IMR-90 (cell line): ENCODE measurements at regions not wholly inside any gene's neighbourhood (a gene's known extent, or its start where the extent isn't known, plus 50 kb on each side); places are given as distances from the start of the nearest gene placed in this dataset.

Source experiments
- CTCF ChIP-seq: conservative IDR thresholded peaks from 2 replicates; pipeline ENCODE4 v1.5.1; 2012; ENCODE audit warnings: mild to moderate bottlenecking, low read depth, low read length, improper control_type of control experiment
- FOS ChIP-seq: fragments of 150-350 bp; IDR thresholded peaks from 2 replicates; pipeline ENCODE4 v1.6.1; 2016; ENCODE audit warnings: low read depth, low read length
- NFE2L2 ChIP-seq: fragments of 150-350 bp; IDR thresholded peaks from 2 replicates; pipeline ENCODE4 v1.6.1; 2016; ENCODE audit warnings: low read depth, mild to moderate bottlenecking, low read length
- POLR2A ChIP-seq: IDR thresholded peaks from 2 replicates; pipeline ENCODE4 v1.6.1; 2012; ENCODE audit warnings: mild to moderate bottlenecking, low read depth, low read length
- TF ChIP-seq, protein P1 (sequence below): fragments of 150-350 bp; IDR thresholded peaks from 2 replicates; pipeline ENCODE4 v1.6.1; 2017; ENCODE audit warnings: mild to moderate bottlenecking, antibody characterized with exemption, low read length, low read depth

DNA sequence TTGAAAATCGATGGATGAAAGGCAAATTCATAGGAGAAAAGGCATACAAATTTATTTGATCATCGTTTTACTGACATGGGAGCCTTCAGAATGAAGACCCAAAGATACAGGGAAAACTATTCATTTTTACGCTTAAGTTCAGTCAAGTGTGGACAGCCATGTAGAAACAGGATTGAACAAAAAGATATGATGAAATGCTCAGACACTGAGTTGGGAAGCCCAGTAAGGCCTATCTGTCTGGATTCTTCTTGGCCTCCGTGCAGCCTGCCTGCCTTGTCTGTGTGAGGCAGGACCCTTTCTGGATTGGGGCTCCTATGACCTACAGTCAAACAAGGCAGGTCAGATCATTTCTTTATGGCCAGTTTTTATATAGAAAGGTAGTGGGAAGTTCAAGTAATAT is 203.8 kb upstream of the MYL2 start:
- no peak for TF ChIP-seq POLR2A
- TF ChIP-seq CTCF, result no peak
- TF ChIP-seq FOS, result no peak
- TF ChIP-seq, protein P1, sequence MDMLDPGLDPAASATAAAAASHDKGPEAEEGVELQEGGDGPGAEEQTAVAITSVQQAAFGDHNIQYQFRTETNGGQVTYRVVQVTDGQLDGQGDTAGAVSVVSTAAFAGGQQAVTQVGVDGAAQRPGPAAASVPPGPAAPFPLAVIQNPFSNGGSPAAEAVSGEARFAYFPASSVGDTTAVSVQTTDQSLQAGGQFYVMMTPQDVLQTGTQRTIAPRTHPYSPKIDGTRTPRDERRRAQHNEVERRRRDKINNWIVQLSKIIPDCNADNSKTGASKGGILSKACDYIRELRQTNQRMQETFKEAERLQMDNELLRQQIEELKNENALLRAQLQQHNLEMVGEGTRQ, result no peak
- no peak for TF ChIP-seq NFE2L2
